Muscle of leg (tissue), 3 donors: ENCODE measurements at regions not wholly inside any gene's neighbourhood (a gene's known extent, or its start where the extent isn't known, plus 50 kb on each side); places are given as distances from the start of the nearest gene placed in this dataset.
A peak's percentile ranks its signal among the peaks of the same experiment; 100 is the strongest.

Source experiments
- DNase-seq: peaks from one replicate; pipeline ENCODE4 v3.0.0; 2013
- H3K27ac ChIP-seq: one replicate; pipeline ENCODE4 v1.5.1; 2013; ENCODE audit warnings: mild to moderate bottlenecking, low read length, control low read depth
- H3K27me3 ChIP-seq: one replicate; pipeline ENCODE4 v1.6.1; 2013; ENCODE audit warnings: low read length; ENCODE audit not compliant: control insufficient read depth, insufficient read depth
- H3K36me3 ChIP-seq: one replicate; pipeline ENCODE4 v1.6.1; 2013; ENCODE audit warnings: low read length; ENCODE audit not compliant: control insufficient read depth, insufficient read depth
- H3K4me1 ChIP-seq: one replicate; pipeline ENCODE4 v1.6.1; 2013; ENCODE audit warnings: low read length; ENCODE audit not compliant: control insufficient read depth, insufficient read depth
- H3K4me3 ChIP-seq: one replicate; pipeline ENCODE4 v1.5.1; 2013; ENCODE audit warnings: low read length, control low read depth
- H3K9me3 ChIP-seq: replicated peaks from 2 replicates; pipeline ENCODE4 v1.6.1; 2013; ENCODE audit warnings: low read depth, low read length; ENCODE audit not compliant: control insufficient read depth
- WGBS: methylation state at CpG from one replicate; pipeline ENCODE4 v1.1.5; 2013; ENCODE audit warnings: missing lambda C conversion rate; ENCODE audit not compliant: insufficient coverage; 5-methylcytosine and 5-hydroxymethylcytosine counted together

GRCh38 chr1:47643306-47644211, 205.7 kb downstream of the FOXD2 start:
- no peaks in the 10 kb centered on the region for H3K36me3 ChIP-seq
- H3K9me3 ChIP-seq, result no peaks in the 10 kb centered on the region
- peak overlapping the region; percentile 81 for H3K27ac ChIP-seq
- 40% methylated on average over 12 of the region's 20 CpGs for WGBS
- H3K4me3 ChIP-seq, result no peak overlapping the region
- H3K27me3 ChIP-seq, result peaks cover 5% of the 10 kb centered on the region
- peaks cover 31% of the 10 kb centered on the region for H3K4me1 ChIP-seq
- DNase-seq, result peak; percentile 94

- H3K27me3 ChIP-seq, result peaks cover 2% of the 10 kb centered on the region
- H3K4me3 ChIP-seq, result no peak overlapping the region
- H3K4me1 ChIP-seq, result peaks cover 31% of the 10 kb centered on the region
- H3K27ac ChIP-seq, result peak overlapping the region; percentile 81
- DNase-seq, result peak; percentile 95
- H3K9me3 ChIP-seq, result no peaks in the 10 kb centered on the region
- no peaks in the 10 kb centered on the region for H3K36me3 ChIP-seq
- 13% methylated on average over 4 of the region's 5 CpGs for WGBS
Observed at GRCh38 chr1:47644212-47644573, 206.3 kb downstream of the FOXD2 start.

- H3K4me1 ChIP-seq, result peaks cover 31% of the 10 kb centered on the region
- peak; percentile 81 for DNase-seq
- H3K27me3 ChIP-seq, result peaks cover 6% of the 10 kb centered on the region
- WGBS, result 17% methylated on average over 4 of the region's 8 CpGs
- no peaks in the 10 kb centered on the region for H3K9me3 ChIP-seq
- H3K27ac ChIP-seq, result peak overlapping the region; percentile 81
- no peaks in the 10 kb centered on the region for H3K36me3 ChIP-seq
- H3K4me3 ChIP-seq, result no peak overlapping the region
Observed at GRCh38 chr1:47645151-47645550, 207.3 kb downstream of the FOXD2 start.

GRCh38 chr1:47646676-47647075, 208.8 kb downstream of the FOXD2 start:
- peaks cover 33% of the 10 kb centered on the region for H3K4me1 ChIP-seq
- H3K9me3 ChIP-seq, result no peaks in the 10 kb centered on the region
- 80% methylated on average over 1 of the region's 1 CpG for WGBS
- no peak for DNase-seq
- H3K27ac ChIP-seq, result no peak overlapping the region
- H3K27me3 ChIP-seq, result peaks cover 5% of the 10 kb centered on the region
- no peak overlapping the region for H3K4me3 ChIP-seq
- H3K36me3 ChIP-seq, result no peaks in the 10 kb centered on the region

GRCh38 chr1:47647327-47647845, 209.5 kb downstream of the FOXD2 start:
- 80% methylated on average over 3 of the region's 5 CpGs for WGBS
- Histone ChIP-seq H3K27ac (no peak overlapping the region), H3K9me3 (no peaks in the 10 kb centered on the region), H3K36me3 (no peaks in the 10 kb centered on the region), H3K27me3 (peaks cover 5% of the 10 kb centered on the region), H3K4me1 (peaks cover 33% of the 10 kb centered on the region), H3K4me3 (no peak overlapping the region)
- DNase-seq, result no peak

- WGBS, result 80% methylated on average over 6 of the region's 7 CpGs
- Histone ChIP-seq H3K36me3 (no peaks in the 10 kb centered on the region), H3K4me1 (peaks cover 10% of the 10 kb centered on the region), H3K27me3 (peaks cover 8% of the 10 kb centered on the region), H3K27ac (no peak overlapping the region), H3K9me3 (no peaks in the 10 kb centered on the region), H3K4me3 (no peak overlapping the region)
- no peak for DNase-seq
Observed at GRCh38 chr1:47650205-47650604, 212.4 kb downstream of the FOXD2 start.

- Histone ChIP-seq H3K36me3 (no peaks in the 10 kb centered on the region), H3K4me3 (no peak overlapping the region), H3K27ac (no peak overlapping the region), H3K4me1 (peaks cover 8% of the 10 kb centered on the region), H3K9me3 (no peaks in the 10 kb centered on the region), H3K27me3 (peaks cover 10% of the 10 kb centered on the region)
- no peak for DNase-seq
- no CpG with 5 or more reads among the region's 1 CpG for WGBS
Observed at GRCh38 chr1:47650611-47651010, 212.8 kb downstream of the FOXD2 start.

GRCh38 chr1:47651311-47652089, 213.7 kb downstream of the FOXD2 start:
- no peak for DNase-seq

GRCh38 chr1:47655521-47656300, 217.9 kb downstream of the FOXD2 start:
- no peak overlapping the region for H3K27ac ChIP-seq

More at GRCh38 chr1:47651311-47652089, 213.7 kb downstream of the FOXD2 start:
- Histone ChIP-seq H3K36me3 (no peaks in the 10 kb centered on the region), H3K4me1 (peaks cover 6% of the 10 kb centered on the region), H3K4me3 (no peak overlapping the region), H3K27me3 (peaks cover 10% of the 10 kb centered on the region), H3K9me3 (no peaks in the 10 kb centered on the region), H3K27ac (no peak overlapping the region)
- 38% methylated on average over 5 of the region's 9 CpGs for WGBS

More at GRCh38 chr1:47655521-47656300, 217.9 kb downstream of the FOXD2 start:
- Histone ChIP-seq H3K4me3 (no peak overlapping the region), H3K4me1 (peaks cover 10% of the 10 kb centered on the region), H3K27me3 (peaks cover 5% of the 10 kb centered on the region), H3K9me3 (no peaks in the 10 kb centered on the region), H3K36me3 (no peaks in the 10 kb centered on the region)
- no peak for DNase-seq
- 69% methylated on average over 3 of the region's 5 CpGs for whole genome bisulfite sequencing
